WERI-Rb-1 (cell line): ENCODE measurements at regions not wholly inside any gene's neighbourhood (a gene's known extent, or its start where the extent isn't known, plus 50 kb on each side); places are given as distances from the start of the nearest gene placed in this dataset.

Source experiments
- DNase-seq: peaks from one replicate; pipeline ENCODE4 v3.0.0-alpha.2; 2020
- H3K27ac ChIP-seq: fragments of 250-450 bp; sonication (Bioruptor Pico); 2 replicates; pipeline ENCODE4 v1.5.1; 2020; ENCODE audit warnings: mild to moderate bottlenecking, moderate library complexity
- H3K27me3 ChIP-seq: fragments of 250-450 bp; sonication (Bioruptor Pico); 2 replicates; pipeline ENCODE4 v1.5.1; 2021; ENCODE audit warnings: mild to moderate bottlenecking, low read depth, moderate library complexity; ENCODE audit not compliant: insufficient read depth, severe bottlenecking
- H3K36me3 ChIP-seq: fragments of 250-450 bp; sonication (Bioruptor Pico); 2 replicates; pipeline ENCODE4 v1.5.1; 2020; ENCODE audit warnings: mild to moderate bottlenecking, moderate library complexity
- H3K4me3 ChIP-seq: 2 replicates; pipeline ENCODE4 v1.5.1; 2011; ENCODE audit warnings: low read depth, mild to moderate bottlenecking, control low read depth, low read length
- H3K9me3 ChIP-seq: fragments of 250-450 bp; sonication (Bioruptor Pico); 2 replicates; pipeline ENCODE4 v1.5.1; 2021; ENCODE audit warnings: mild to moderate bottlenecking, moderate library complexity; ENCODE audit not compliant: severe bottlenecking
- CTCF ChIP-seq: IDR thresholded peaks from 2 replicates; pipeline ENCODE4 v1.5.1; 2011; ENCODE audit warnings: low read depth, mild to moderate bottlenecking, control low read depth, inconsistent platforms, low read length

- no peaks in the 10 kb centered on the region for H3K27me3 ChIP-seq
- H3K36me3 ChIP-seq, result no peaks in the 10 kb centered on the region
- no peak for DNase-seq
- H3K9me3 ChIP-seq, result no peaks in the 10 kb centered on the region
- no peak overlapping the region for H3K4me3 ChIP-seq
- no peak for TF ChIP-seq CTCF
- H3K27ac ChIP-seq, result no peak overlapping the region
Measured at GRCh38 chr5:85132269-85132668, 747.6 kb upstream of the EDIL3 start.

GRCh38 chr5:85140471-85140870 is 755.8 kb upstream of the EDIL3 start:
- Histone ChIP-seq H3K36me3 (no peaks in the 10 kb centered on the region), H3K27me3 (no peaks in the 10 kb centered on the region), H3K27ac (no peak overlapping the region), H3K4me3 (no peak overlapping the region), H3K9me3 (no peaks in the 10 kb centered on the region)
- no peak for TF ChIP-seq CTCF
- no peak for DNase-seq

GRCh38 chr5:85143138-85143537 is 758.5 kb upstream of the EDIL3 start:
- no peak for DNase-seq
- H3K27ac ChIP-seq, result no peak overlapping the region
- no peaks in the 10 kb centered on the region for H3K9me3 ChIP-seq
- no peaks in the 10 kb centered on the region for H3K27me3 ChIP-seq
- TF ChIP-seq CTCF, result no peak
- no peak overlapping the region for H3K4me3 ChIP-seq
- H3K36me3 ChIP-seq, result no peaks in the 10 kb centered on the region

GRCh38 chr5:85148701-85149100 is 764.0 kb upstream of the EDIL3 start:
- TF ChIP-seq CTCF, result no peak
- no peak overlapping the region for H3K27ac ChIP-seq
- no peak for DNase-seq
- no peak overlapping the region for H3K4me3 ChIP-seq
- H3K27me3 ChIP-seq, result no peaks in the 10 kb centered on the region
- no peaks in the 10 kb centered on the region for H3K36me3 ChIP-seq
- no peaks in the 10 kb centered on the region for H3K9me3 ChIP-seq

GRCh38 chr5:85159395-85159794 is 774.7 kb upstream of the EDIL3 start:
- no peak for TF ChIP-seq CTCF
- no peaks in the 10 kb centered on the region for H3K27me3 ChIP-seq

GRCh38 chr5:85168474-85168873 is 783.8 kb upstream of the EDIL3 start:
- no peak for DNase-seq
- no peak for TF ChIP-seq CTCF
- Histone ChIP-seq H3K27ac (no peak overlapping the region), H3K27me3 (no peaks in the 10 kb centered on the region), H3K4me3 (no peak overlapping the region), H3K9me3 (no peaks in the 10 kb centered on the region), H3K36me3 (no peaks in the 10 kb centered on the region)

More at GRCh38 chr5:85159395-85159794, 774.7 kb upstream of the EDIL3 start:
- Histone ChIP-seq H3K4me3 (no peak overlapping the region), H3K9me3 (no peaks in the 10 kb centered on the region), H3K36me3 (no peaks in the 10 kb centered on the region), H3K27ac (no peak overlapping the region)
- DNase-seq, result no peak
